ENCODE measurements at regions not wholly inside any gene's neighbourhood (a gene's known extent, or its start where the extent isn't known, plus 50 kb on each side); places are given as distances from the start of the nearest gene placed in this dataset.

- H3K36me3 ChIP-seq (ENCODE audit: low read depth), result no peaks in the 10 kb centered on the region
- 55 to 56% methylated on average over 6 of the region's 6 CpGs for WGBS, 2 experiments (ENCODE audit: low coverage in 1 of 2, low lambda C conversion rate in 2 of 2, missing lambda C conversion rate in 2 of 2)
- H3F3A ChIP-seq (ENCODE audit: insufficient read depth), result no peaks in the 10 kb centered on the region
- H3K79me2 ChIP-seq (ENCODE audit: insufficient read depth), result no peaks in the 10 kb centered on the region
- H3K4me2 ChIP-seq (ENCODE audit: unreplicated experiment), result no peak overlapping the region
- no peaks in the 10 kb centered on the region for H4K20me1 ChIP-seq (ENCODE audit: insufficient read depth)
- TF ChIP-seq EZH2 (IDR thresholded peaks at IDR 0.05; ENCODE audit: insufficient read depth, poor library complexity, severe bottlenecking) (no peak), EZH2phosphoT487 (IDR thresholded peaks at IDR 0.05; ENCODE audit: insufficient read depth, low read depth) (no peak)
- DNase-seq, result no peak
- H2AFZ ChIP-seq, result no peak overlapping the region
- H3K4me3 ChIP-seq, result no peak overlapping the region
- H3K9me2 ChIP-seq (ENCODE audit: insufficient read depth), result no peaks in the 10 kb centered on the region
- in situ Hi-C loops (cut with MboI), result no loop called here
- H3K9me3 ChIP-seq (ENCODE audit: low read depth), result no peaks in the 10 kb centered on the region
- no peak overlapping the region for H3K27ac ChIP-seq
- no peaks in the 10 kb centered on the region for H3K4me1 ChIP-seq (ENCODE audit: insufficient read depth)
- no peaks in the 10 kb centered on the region for H3K27me3 ChIP-seq (replicated peaks; ENCODE audit: insufficient read depth)
- no peak overlapping the region for H3K9ac ChIP-seq
These were observed 993.9 kb downstream of the VRK1 start for GRCh38 chr14:97791072-97791471.

- 57% methylated on average over 4 to 8 of the region's 8 CpGs for WGBS, 2 experiments (ENCODE audit: low coverage in 1 of 2, low lambda C conversion rate in 2 of 2, missing lambda C conversion rate in 2 of 2)
- no peaks in the 10 kb centered on the region for H4K20me1 ChIP-seq (ENCODE audit: insufficient read depth)
- H3K9me3 ChIP-seq (ENCODE audit: low read depth), result no peaks in the 10 kb centered on the region
- no peaks in the 10 kb centered on the region for H3K4me1 ChIP-seq (ENCODE audit: insufficient read depth)
- no peak overlapping the region for H3K4me2 ChIP-seq (ENCODE audit: unreplicated experiment)
- H3K27ac ChIP-seq, result no peak overlapping the region
- no peak overlapping the region for H3K4me3 ChIP-seq
- no peak for TF ChIP-seq EZH2 (IDR thresholded peaks at IDR 0.05; ENCODE audit: insufficient read depth, poor library complexity, severe bottlenecking)
- no peak for TF ChIP-seq EZH2phosphoT487 (IDR thresholded peaks at IDR 0.05; ENCODE audit: insufficient read depth, low read depth)
- H3K36me3 ChIP-seq (ENCODE audit: low read depth), result no peaks in the 10 kb centered on the region
- H3K9me2 ChIP-seq (ENCODE audit: insufficient read depth), result no peaks in the 10 kb centered on the region
- no peaks in the 10 kb centered on the region for H3K27me3 ChIP-seq (replicated peaks; ENCODE audit: insufficient read depth)
- no peaks in the 10 kb centered on the region for H3K79me2 ChIP-seq (ENCODE audit: insufficient read depth)
- DNase-seq, result no peak
- no peak overlapping the region for H2AFZ ChIP-seq
- no peaks in the 10 kb centered on the region for H3F3A ChIP-seq (ENCODE audit: insufficient read depth)
- H3K9ac ChIP-seq, result no peak overlapping the region
- in situ Hi-C loops (cut with MboI), result no loop called here
These were observed 994.7 kb downstream of the VRK1 start for GRCh38 chr14:97791906-97792305.

- no peak for DNase-seq
- Histone ChIP-seq H3K4me1 (ENCODE audit: insufficient read depth) (no peaks in the 10 kb centered on the region), H3K79me2 (ENCODE audit: insufficient read depth) (no peaks in the 10 kb centered on the region), H3K4me2 (ENCODE audit: unreplicated experiment) (no peak overlapping the region), H3K9me3 (ENCODE audit: low read depth) (no peaks in the 10 kb centered on the region), H3K27me3 (replicated peaks; ENCODE audit: insufficient read depth) (no peaks in the 10 kb centered on the region), H3K9ac (no peak overlapping the region), H3K27ac (no peak overlapping the region), H3K9me2 (ENCODE audit: insufficient read depth) (no peaks in the 10 kb centered on the region), H3K36me3 (ENCODE audit: low read depth) (no peaks in the 10 kb centered on the region), H2AFZ (no peak overlapping the region), H4K20me1 (ENCODE audit: insufficient read depth) (no peaks in the 10 kb centered on the region), H3K4me3 (no peak overlapping the region), H3F3A (ENCODE audit: insufficient read depth) (no peaks in the 10 kb centered on the region)
- WGBS, 2 experiments (ENCODE audit: low coverage in 1 of 2, low lambda C conversion rate in 2 of 2, missing lambda C conversion rate in 2 of 2), result 26 to 32% methylated on average over 5 of the region's 5 CpGs
- TF ChIP-seq EZH2phosphoT487 (IDR thresholded peaks at IDR 0.05; ENCODE audit: insufficient read depth, low read depth), result no peak
- no peak for TF ChIP-seq EZH2 (IDR thresholded peaks at IDR 0.05; ENCODE audit: insufficient read depth, poor library complexity, severe bottlenecking)
- in situ Hi-C loops (cut with MboI), result no loop called here
These were observed 999.3 kb downstream of the VRK1 start for GRCh38 chr14:97796511-97796910.

GRCh38 chr14:97798176-97798575, 1001.0 kb downstream of the VRK1 start:
- Histone ChIP-seq H2AFZ (no peak overlapping the region), H3K36me3 (ENCODE audit: low read depth) (no peaks in the 10 kb centered on the region), H3K4me1 (ENCODE audit: insufficient read depth) (no peaks in the 10 kb centered on the region), H3K9me3 (ENCODE audit: low read depth) (no peaks in the 10 kb centered on the region), H3K9me2 (ENCODE audit: insufficient read depth) (no peaks in the 10 kb centered on the region), H3K79me2 (ENCODE audit: insufficient read depth) (no peaks in the 10 kb centered on the region), H3K27me3 (replicated peaks; ENCODE audit: insufficient read depth) (no peaks in the 10 kb centered on the region), H3K27ac (no peak overlapping the region), H3K4me3 (no peak overlapping the region), H4K20me1 (ENCODE audit: insufficient read depth) (no peaks in the 10 kb centered on the region), H3K4me2 (ENCODE audit: unreplicated experiment) (no peak overlapping the region), H3F3A (ENCODE audit: insufficient read depth) (no peaks in the 10 kb centered on the region), H3K9ac (no peak overlapping the region)
- TF ChIP-seq EZH2phosphoT487 (IDR thresholded peaks at IDR 0.05; ENCODE audit: insufficient read depth, low read depth) (no peak), EZH2 (IDR thresholded peaks at IDR 0.05; ENCODE audit: insufficient read depth, poor library complexity, severe bottlenecking) (no peak)
- in situ Hi-C loops (cut with MboI), result no loop called here
- WGBS, 2 experiments (ENCODE audit: low coverage in 1 of 2, low lambda C conversion rate in 2 of 2, missing lambda C conversion rate in 2 of 2), result 56 to 57% methylated on average over 9 of the region's 9 CpGs
- no peak for DNase-seq

Measured in GM23248 (cell line).